HAP-1 (cell line): ENCODE measurements at regions not wholly inside any gene's neighbourhood (a gene's known extent, or its start where the extent isn't known, plus 50 kb on each side); places are given as distances from the start of the nearest gene placed in this dataset.
A peak's percentile ranks its signal among the peaks of the same experiment; 100 is the strongest.
"Not testable (repeated sequence)": the region's sequence is repeated elsewhere in the genome, so short reads cannot be mapped to it uniquely, and the experiment has no call there.

Experiments used
- DNase-seq, 2 experiments: peaks; one replicate each; pipeline ENCODE4 v3.0.0-alpha.2; 2016 to 2020; ENCODE audit warnings: low spot score in 2 of 2
- H3K27me3 ChIP-seq: fragments of 250-450 bp; sonication (Bioruptor Pico); 2 replicates; pipeline ENCODE4 v1.5.1; 2020; ENCODE audit warnings: low read depth, mild to moderate bottlenecking, moderate library complexity
- H3K36me3 ChIP-seq: fragments of 250-450 bp; sonication (Bioruptor Pico); replicated peaks from 2 replicates; pipeline ENCODE4 v1.5.1; 2020; ENCODE audit warnings: mild to moderate bottlenecking
- H3K4me1 ChIP-seq: fragments of 250-450 bp; sonication (Bioruptor Pico); 2 replicates; pipeline ENCODE4 v1.5.1; 2020; ENCODE audit warnings: mild to moderate bottlenecking
- H3K4me3 ChIP-seq: fragments of 250-450 bp; sonication (Bioruptor Pico); 2 replicates; pipeline ENCODE4 v1.5.1; 2020; ENCODE audit warnings: mild to moderate bottlenecking, moderate library complexity
- H3K9me3 ChIP-seq: fragments of 250-450 bp; sonication (Bioruptor Pico); 2 replicates; pipeline ENCODE4 v1.5.1; 2020; ENCODE audit warnings: mild to moderate bottlenecking, moderate library complexity
- in situ Hi-C: fragments of 300-500 bp; cut with MboI; formaldehyde crosslinking; loops from 3 replicates; pipeline ENCODE4 v1.14.3; 2020; ENCODE audit warnings: low sequenced_read_pairs, inconsistent platforms, mixed read lengths

DNA sequence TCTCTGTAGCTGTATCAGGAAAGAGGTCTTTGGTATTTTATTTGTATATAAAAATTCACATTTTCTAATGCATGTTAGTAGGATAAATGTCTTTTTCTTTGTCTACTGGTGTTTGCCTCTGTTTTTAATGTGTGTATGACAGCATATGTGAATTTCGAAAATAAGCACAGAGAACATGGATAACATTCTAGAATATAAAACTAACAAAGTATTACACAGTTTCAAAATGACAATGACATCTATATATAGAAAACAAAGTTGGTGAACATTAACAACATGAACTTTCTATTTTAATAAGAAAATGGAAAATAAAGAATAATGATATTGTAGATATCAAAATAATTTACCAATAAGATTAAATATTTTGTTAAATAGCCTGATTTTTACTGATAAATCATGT lies 608.0 kb downstream of the COL12A1 start:
- Histone ChIP-seq H3K4me1 (no peaks in the 10 kb centered on the region), H3K4me3 (no peak overlapping the region), H3K9me3 (no peaks in the 10 kb centered on the region), H3K27me3 (no peaks in the 10 kb centered on the region), H3K36me3 (no peaks in the 10 kb centered on the region)
- DNase-seq = no peak
- in situ Hi-C loops = no loop called here

DNA sequence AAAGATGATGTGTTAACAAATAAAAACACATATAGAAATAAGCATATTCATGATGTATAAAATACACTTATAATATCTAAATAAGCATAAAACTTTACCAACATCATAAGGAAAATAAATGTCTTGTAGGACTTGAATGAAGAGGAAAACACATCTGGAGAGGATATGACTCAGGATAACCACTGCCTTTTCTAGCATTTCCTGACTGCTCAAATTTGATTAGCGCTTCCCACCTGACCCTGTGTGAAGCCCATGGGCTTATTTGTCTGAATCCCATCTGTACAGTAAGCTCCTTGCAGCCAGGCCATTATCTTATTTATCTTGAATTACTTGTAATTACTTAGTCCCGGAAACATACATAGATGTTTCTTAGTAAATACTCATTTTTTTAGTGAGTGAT lies 608.6 kb downstream of the COL12A1 start:
- H3K36me3 ChIP-seq = no peaks in the 10 kb centered on the region
- no peaks in the 10 kb centered on the region for H3K9me3 ChIP-seq
- no peaks in the 10 kb centered on the region for H3K4me1 ChIP-seq
- H3K4me3 ChIP-seq = no peak overlapping the region
- in situ Hi-C loops = no loop called here
- DNase-seq = no peak
- no peaks in the 10 kb centered on the region for H3K27me3 ChIP-seq

DNA sequence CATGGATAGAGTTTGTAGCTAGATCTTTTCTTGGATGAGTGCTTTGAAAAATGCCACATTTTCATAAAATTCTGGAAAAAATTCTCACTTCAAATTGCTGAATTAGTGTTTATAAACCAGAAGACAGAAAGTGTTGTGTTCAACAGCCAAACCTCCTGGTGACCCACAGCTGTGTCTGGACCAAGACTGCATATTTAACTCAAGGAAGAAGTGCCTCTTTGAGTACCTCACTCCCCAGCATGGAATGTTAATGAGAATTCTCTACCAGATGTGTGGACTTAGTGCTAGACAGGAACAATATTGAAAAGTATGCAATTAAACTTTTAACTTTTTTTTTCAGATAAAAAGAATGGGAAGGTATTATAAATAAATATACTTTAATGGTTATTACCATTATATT lies 609.3 kb downstream of the COL12A1 start:
- no peaks in the 10 kb centered on the region for H3K36me3 ChIP-seq
- H3K9me3 ChIP-seq = no peaks in the 10 kb centered on the region
- no peaks in the 10 kb centered on the region for H3K27me3 ChIP-seq
- DNase-seq = no peak
- no peak overlapping the region for H3K4me3 ChIP-seq
- no peaks in the 10 kb centered on the region for H3K4me1 ChIP-seq
- in situ Hi-C loops = no loop called here

DNA sequence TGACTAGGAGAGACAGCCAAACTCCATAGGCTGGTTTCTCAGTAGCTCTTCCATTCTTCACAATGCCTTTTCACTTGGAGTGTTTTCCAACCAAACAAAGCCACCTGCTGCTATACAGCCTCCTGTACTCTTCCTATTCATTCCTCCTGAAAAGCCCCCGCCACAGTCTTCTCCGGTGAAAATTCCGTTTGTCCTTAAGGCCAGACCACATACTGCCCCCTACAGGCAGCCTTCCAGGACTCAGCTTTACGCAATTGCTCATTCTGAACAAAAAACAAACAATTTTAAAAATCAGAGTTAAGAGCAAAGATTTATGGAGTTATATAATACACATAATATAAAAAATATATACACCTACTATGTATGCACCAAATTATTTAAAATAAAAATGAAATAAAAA lies 611.5 kb downstream of the COL12A1 start:
- H3K36me3 ChIP-seq, H3K4me3 ChIP-seq, H3K9me3 ChIP-seq, H3K27me3 ChIP-seq, in situ Hi-C loops, H3K4me1 ChIP-seq, DNase-seq: not testable (repeated sequence)

DNA sequence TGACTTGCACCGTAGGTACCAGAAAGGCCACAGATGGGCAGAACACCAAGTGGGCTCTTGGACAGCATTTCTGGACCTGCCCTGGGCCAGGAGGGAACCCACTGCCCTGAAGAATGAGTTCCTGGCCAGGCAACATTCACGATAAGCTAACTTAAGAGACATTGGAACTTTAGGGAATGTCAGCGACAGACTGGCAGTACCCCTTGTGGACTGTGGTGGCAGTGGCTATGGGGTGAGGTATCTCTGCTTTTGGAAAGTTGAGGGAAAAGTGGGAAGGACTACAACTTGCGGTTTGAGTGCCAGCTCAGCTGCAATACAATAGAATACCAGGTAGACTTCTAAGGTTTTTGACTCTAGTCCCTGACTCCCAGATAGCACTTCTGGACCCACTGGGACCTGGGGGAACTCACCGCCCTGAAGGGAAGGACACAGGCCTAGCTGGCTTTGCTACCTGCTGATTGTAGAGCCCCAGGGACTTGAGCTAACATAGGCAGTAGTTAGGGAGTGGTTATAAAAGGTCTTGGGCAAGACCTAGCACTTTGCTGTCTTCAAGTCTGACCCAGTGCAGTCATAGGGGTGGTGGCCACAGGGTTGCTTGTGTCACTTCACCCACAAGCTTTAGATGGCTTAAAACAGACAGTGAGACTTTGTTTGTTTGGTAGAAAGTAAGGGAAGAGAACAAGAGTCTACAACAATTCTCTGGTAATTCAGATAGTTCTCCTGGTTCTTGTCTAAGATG lies 617.6 kb downstream of the COL12A1 start:
- H3K36me3 ChIP-seq = no peaks in the 10 kb centered on the region
- H3K27me3 ChIP-seq = no peaks in the 10 kb centered on the region
- no peak for DNase-seq
- no peak overlapping the region for H3K4me3 ChIP-seq
- H3K9me3 ChIP-seq = no peaks in the 10 kb centered on the region
- no peaks in the 10 kb centered on the region for H3K4me1 ChIP-seq
- in situ Hi-C loops = no loop called here

GRCh38 chr6:74587386-74587785 lies 618.5 kb downstream of the COL12A1 start:
- no peaks in the 10 kb centered on the region for H3K4me1 ChIP-seq
- H3K36me3 ChIP-seq = no peaks in the 10 kb centered on the region
- in situ Hi-C loops = no loop called here
- no peaks in the 10 kb centered on the region for H3K27me3 ChIP-seq
- no peak overlapping the region for H3K4me3 ChIP-seq
- no peaks in the 10 kb centered on the region for H3K9me3 ChIP-seq
- no peak for DNase-seq

DNA sequence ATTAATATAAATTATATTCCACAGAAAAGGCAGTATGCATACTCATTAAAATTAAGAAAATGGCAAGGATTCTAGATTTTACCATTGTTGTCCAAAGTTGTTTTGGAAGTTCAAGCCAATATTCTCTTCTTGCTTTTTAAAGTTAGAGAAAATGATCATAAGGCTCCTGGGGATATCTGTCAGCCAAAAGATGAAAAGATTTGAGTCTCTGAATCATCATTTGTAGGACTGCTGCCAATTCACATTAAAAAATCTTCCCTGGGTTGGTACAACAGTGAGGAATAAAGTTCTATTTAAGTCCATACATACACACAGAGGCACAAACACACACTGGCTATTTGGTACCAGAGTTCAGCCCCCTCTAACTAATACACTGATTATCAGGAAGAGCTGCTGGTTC lies 620.1 kb downstream of the COL12A1 start:
- H3K4me3 ChIP-seq = no peak overlapping the region
- H3K36me3 ChIP-seq = no peaks in the 10 kb centered on the region
- H3K4me1 ChIP-seq = no peaks in the 10 kb centered on the region
- no peaks in the 10 kb centered on the region for H3K27me3 ChIP-seq
- in situ Hi-C loops = no loop called here
- DNase-seq = no peak
- no peaks in the 10 kb centered on the region for H3K9me3 ChIP-seq

DNA sequence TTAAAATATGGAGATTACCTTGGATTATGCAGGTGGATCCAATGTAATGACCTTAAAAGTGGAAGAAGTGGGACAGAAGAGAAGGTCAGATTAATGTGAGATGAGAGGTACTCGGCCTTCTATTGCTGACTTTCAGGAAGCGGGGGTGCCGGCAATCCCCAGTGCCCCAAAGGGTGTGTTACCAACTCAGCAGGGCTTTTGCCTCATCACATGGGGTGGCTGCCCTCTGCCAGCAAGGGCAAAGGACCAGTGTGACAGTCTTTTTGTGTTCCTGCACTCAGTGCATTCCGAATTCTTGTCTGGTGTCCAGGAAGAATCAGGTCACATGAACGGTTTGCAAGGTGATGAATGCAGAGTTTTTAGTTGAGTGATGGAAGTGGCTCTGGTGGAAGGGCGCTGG lies 624.2 kb downstream of the COL12A1 start:
- in situ Hi-C loops = no loop called here
- Histone ChIP-seq H3K9me3 (no peaks in the 10 kb centered on the region), H3K36me3 (no peaks in the 10 kb centered on the region), H3K4me3 (no peak overlapping the region), H3K27me3 (no peaks in the 10 kb centered on the region), H3K4me1 (no peaks in the 10 kb centered on the region)
- no peak for DNase-seq

- Histone ChIP-seq H3K4me1 (no peaks in the 10 kb centered on the region), H3K36me3 (no peaks in the 10 kb centered on the region), H3K9me3 (no peaks in the 10 kb centered on the region), H3K27me3 (no peaks in the 10 kb centered on the region), H3K4me3 (no peak overlapping the region)
- no peak for DNase-seq
- in situ Hi-C loops = no loop called here
These were observed 626.1 kb downstream of the COL12A1 start for GRCh38 chr6:74579794-74580193.

GRCh38 chr6:74579047-74579446 lies 626.8 kb downstream of the COL12A1 start:
- H3K4me3 ChIP-seq = no peak overlapping the region
- H3K4me1 ChIP-seq = no peaks in the 10 kb centered on the region
- no peaks in the 10 kb centered on the region for H3K27me3 ChIP-seq
- H3K36me3 ChIP-seq = no peaks in the 10 kb centered on the region
- DNase-seq = no peak
- H3K9me3 ChIP-seq = no peaks in the 10 kb centered on the region
- in situ Hi-C loops = no loop called here

GRCh38 chr6:74578339-74578738 lies 627.5 kb downstream of the COL12A1 start:
- in situ Hi-C loops = no loop called here
- no peaks in the 10 kb centered on the region for H3K27me3 ChIP-seq
- H3K9me3 ChIP-seq = no peaks in the 10 kb centered on the region
- H3K4me3 ChIP-seq = no peak overlapping the region
- H3K36me3 ChIP-seq = no peaks in the 10 kb centered on the region
- DNase-seq = no peak
- H3K4me1 ChIP-seq = no peaks in the 10 kb centered on the region

DNA sequence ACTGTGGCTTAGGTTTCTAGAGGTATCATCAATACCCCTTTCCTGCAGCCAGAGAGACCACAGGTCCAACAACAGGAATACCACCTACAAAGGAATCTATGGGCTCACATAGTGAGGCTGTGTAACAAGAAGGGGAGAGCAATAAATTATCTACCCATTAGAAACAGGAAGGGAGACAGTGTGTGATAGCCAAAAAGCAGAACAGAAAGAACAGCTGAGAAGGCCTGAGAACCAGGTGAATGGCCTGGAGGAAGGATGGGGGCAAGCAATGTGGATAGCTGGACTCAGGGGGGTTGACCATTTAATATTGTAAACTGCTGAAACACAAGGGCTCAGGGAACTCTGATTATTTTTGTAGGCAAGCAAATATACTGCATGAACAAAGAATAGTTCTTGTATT lies 628.2 kb downstream of the COL12A1 start:
- Histone ChIP-seq H3K4me3 (no peak overlapping the region), H3K36me3 (no peaks in the 10 kb centered on the region), H3K9me3 (no peaks in the 10 kb centered on the region), H3K4me1 (no peaks in the 10 kb centered on the region), H3K27me3 (no peaks in the 10 kb centered on the region)
- in situ Hi-C loops = no loop called here
- no peak for DNase-seq

- H3K27me3 ChIP-seq = no peaks in the 10 kb centered on the region
- no peaks in the 10 kb centered on the region for H3K4me1 ChIP-seq
- H3K4me3 ChIP-seq = no peak overlapping the region
- no peaks in the 10 kb centered on the region for H3K9me3 ChIP-seq
- in situ Hi-C loops = no loop called here
- peak in 1 of 2 experiments; percentile 16 for DNase-seq
- no peaks in the 10 kb centered on the region for H3K36me3 ChIP-seq
These were observed 631.1 kb downstream of the COL12A1 start for GRCh38 chr6:74574794-74575193.

- H3K4me1 ChIP-seq = no peaks in the 10 kb centered on the region
These were observed 632.2 kb downstream of the COL12A1 start for GRCh38 chr6:74573613-74574012.

DNA sequence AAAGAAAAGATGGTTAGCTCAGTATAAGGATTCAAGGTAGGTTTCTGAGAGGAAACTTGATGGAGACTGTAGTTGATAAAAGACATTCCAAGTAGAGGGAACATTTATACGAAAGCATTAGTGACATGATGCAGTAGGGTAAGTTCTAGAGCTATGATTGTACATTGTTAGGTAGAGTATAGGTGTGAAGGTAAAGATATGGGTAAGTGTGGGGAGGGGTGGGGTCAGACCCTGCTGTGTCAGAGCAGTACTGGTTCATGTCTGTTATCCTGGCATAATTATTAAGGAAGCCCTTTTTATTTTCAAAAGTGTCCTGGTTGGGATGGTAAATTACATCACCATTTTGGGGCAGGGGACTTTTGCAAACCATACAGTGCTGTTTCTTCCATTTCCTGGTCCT lies 635.8 kb downstream of the COL12A1 start:
- H3K4me1 ChIP-seq = no peaks in the 10 kb centered on the region
- no peaks in the 10 kb centered on the region for H3K27me3 ChIP-seq
- H3K36me3 ChIP-seq = no peaks in the 10 kb centered on the region
- in situ Hi-C loops = no loop called here
- H3K4me3 ChIP-seq = no peak overlapping the region
- DNase-seq = no peak
- no peaks in the 10 kb centered on the region for H3K9me3 ChIP-seq

More at GRCh38 chr6:74573613-74574012, 632.2 kb downstream of the COL12A1 start:
- DNase-seq = no peak
- no peaks in the 10 kb centered on the region for H3K27me3 ChIP-seq
- in situ Hi-C loops = no loop called here
- no peaks in the 10 kb centered on the region for H3K9me3 ChIP-seq
- H3K36me3 ChIP-seq = no peaks in the 10 kb centered on the region
- no peak overlapping the region for H3K4me3 ChIP-seq
